Natural killer cell (primary cell): ENCODE measurements at regions not wholly inside any gene's neighbourhood (a gene's known extent, or its start where the extent isn't known, plus 50 kb on each side); places are given as distances from the start of the nearest gene placed in this dataset.

Source experiments
- ATAC-seq, 3 donors: fragments of 150-1000 bp in 2 of 3; fragments of 200-7000 bp in 1 of 3; cut with Tn5 transposase; 1 replicate in 1 of 3; 2 replicates in 2 of 3; pipeline ENCODE4 v1.10.0; 2021; ENCODE audit warnings: mild to moderate bottlenecking in 2 of 3, moderate library complexity in 2 of 3
- DNase-seq, 2 donors: peaks; one replicate each; pipeline versions ENCODE4 v3.0.0 to v3.0.0-alpha.2; 2013 to 2021; ENCODE audit warnings: mixed read lengths in 1 of 2
- H3K27ac ChIP-seq: one replicate; pipeline ENCODE4 v1.5.1; 2013; ENCODE audit warnings: mild to moderate bottlenecking, low read length
- H3K27me3 ChIP-seq: one replicate; pipeline ENCODE4 v1.6.1; 2013; ENCODE audit warnings: low read length; ENCODE audit not compliant: control insufficient read depth, insufficient read depth
- H3K36me3 ChIP-seq: one replicate; pipeline ENCODE4 v1.6.1; 2013; ENCODE audit warnings: low read length; ENCODE audit not compliant: control insufficient read depth, insufficient read depth
- H3K4me1 ChIP-seq: one replicate; pipeline ENCODE4 v1.6.1; 2013; ENCODE audit warnings: low read length; ENCODE audit not compliant: control insufficient read depth, insufficient read depth
- H3K4me3 ChIP-seq: one replicate; pipeline ENCODE4 v1.5.1; 2013; ENCODE audit warnings: low read length
- H3K9me3 ChIP-seq: one replicate; pipeline ENCODE4 v1.6.1; 2013; ENCODE audit warnings: low read length; ENCODE audit not compliant: control insufficient read depth, insufficient read depth
- H3K27ac Mint-ChIP-seq, 2 donors: one replicate each; pipeline ENCODE4 v1.8.0; 2022; ENCODE audit warnings: mild to moderate bottlenecking in 2 of 2, mixed read lengths in 2 of 2, moderate library complexity in 1 of 2
- H3K27me3 Mint-ChIP-seq, 2 donors: one replicate each; pipeline ENCODE4 v1.8.0; 2022; ENCODE audit warnings: low read depth in 2 of 2, mixed read lengths in 2 of 2
- H3K36me3 Mint-ChIP-seq: one replicate; pipeline ENCODE4 v1.8.0; 2022; ENCODE audit warnings: mixed read lengths
- H3K4me1 Mint-ChIP-seq, 2 donors: one replicate each; pipeline ENCODE4 v1.8.0; 2022; ENCODE audit warnings: mixed read lengths in 2 of 2
- H3K4me3 Mint-ChIP-seq: one replicate; pipeline ENCODE4 v1.8.0; 2022; ENCODE audit warnings: mild to moderate bottlenecking, moderate library complexity, mixed read lengths
- H3K9me3 Mint-ChIP-seq, 2 donors: one replicate each; pipeline ENCODE4 v1.8.0; 2022; ENCODE audit warnings: mixed read lengths in 2 of 2
- CTCF ChIP-seq: fragments of 200-600 bp; IDR thresholded peaks from one replicate; pipeline ENCODE4 v1.8.0; 2022; ENCODE audit warnings: antibody characterized with exemption
- WGBS: methylation state at CpG from one replicate; pipeline ENCODE4 v1.1.7; 2013; ENCODE audit warnings: missing lambda C conversion rate; ENCODE audit not compliant: insufficient coverage; 5-methylcytosine and 5-hydroxymethylcytosine counted together
- intact Hi-C: fragments of 100-400 bp; cut with micrococcal nuclease; formaldehyde crosslinking; loops from one replicate; pipeline ENCODE4 v1.14.2; 2022

GRCh38 chr3:144457758-144458157 lies 486.1 kb downstream of the DIPK2A start:
- H3K27me3 ChIP-seq = no peaks in the 10 kb centered on the region
- Mint-ChIP-seq H3K36me3 (no peaks in the 10 kb centered on the region), H3K27ac (no peak overlapping the region), H3K27me3 (no peaks in the 10 kb centered on the region), H3K4me1 (no peaks in the 10 kb centered on the region), H3K4me3 (no peak overlapping the region), H3K9me3 (peaks cover 4 to 8% of the 10 kb centered on the region in 2 donors)
- ATAC-seq (no peak), DNase-seq (no peak)
- H3K4me3 ChIP-seq = no peak overlapping the region
- intact Hi-C loops = no loop called here
- no peak for TF ChIP-seq CTCF
- H3K4me1 ChIP-seq = no peaks in the 10 kb centered on the region
- H3K36me3 ChIP-seq = no peaks in the 10 kb centered on the region
- H3K27ac ChIP-seq = no peak overlapping the region
- H3K9me3 ChIP-seq = no peaks in the 10 kb centered on the region

GRCh38 chr3:144458283-144458682 lies 486.7 kb downstream of the DIPK2A start:
- Histone ChIP-seq H3K27me3 (no peaks in the 10 kb centered on the region), H3K4me1 (no peaks in the 10 kb centered on the region), H3K4me3 (no peak overlapping the region), H3K9me3 (no peaks in the 10 kb centered on the region), H3K36me3 (no peaks in the 10 kb centered on the region), H3K27ac (no peak overlapping the region)
- WGBS = 90% methylated on average over 2 of the region's 2 CpGs
- DNase-seq (no peak), ATAC-seq (no peak)
- Mint-ChIP-seq H3K4me1 (no peaks in the 10 kb centered on the region), H3K27ac (no peak overlapping the region), H3K36me3 (no peaks in the 10 kb centered on the region), H3K4me3 (no peak overlapping the region), H3K27me3 (no peaks in the 10 kb centered on the region), H3K9me3 (peaks cover 4 to 8% of the 10 kb centered on the region in 2 donors)
- intact Hi-C loops = no loop called here
- TF ChIP-seq CTCF = no peak

- Mint-ChIP-seq H3K27me3 (no peaks in the 10 kb centered on the region), H3K4me1 (no peaks in the 10 kb centered on the region), H3K9me3 (peaks cover 4 to 5% of the 10 kb centered on the region in 2 donors), H3K36me3 (no peaks in the 10 kb centered on the region), H3K27ac (no peak overlapping the region), H3K4me3 (no peak overlapping the region)
- Histone ChIP-seq H3K27ac (no peak overlapping the region), H3K27me3 (no peaks in the 10 kb centered on the region), H3K4me1 (no peaks in the 10 kb centered on the region), H3K4me3 (no peak overlapping the region), H3K9me3 (no peaks in the 10 kb centered on the region), H3K36me3 (no peaks in the 10 kb centered on the region)
- DNase-seq = no peak
- intact Hi-C loops = no loop called here
- TF ChIP-seq CTCF = no peak
- WGBS = 83% methylated on average over 1 of the region's 1 CpG
- no peak for ATAC-seq
Observed at GRCh38 chr3:144462337-144462736, 490.7 kb downstream of the DIPK2A start.

GRCh38 chr3:144463911-144464310 lies 492.3 kb downstream of the DIPK2A start:
- H3K27me3 Mint-ChIP-seq = no peaks in the 10 kb centered on the region
- peaks cover 0 to 2% of the 10 kb centered on the region in 2 donors for H3K9me3 Mint-ChIP-seq
- H3K27ac Mint-ChIP-seq = no peak overlapping the region
- Histone ChIP-seq H3K27me3 (no peaks in the 10 kb centered on the region), H3K4me3 (no peak overlapping the region), H3K36me3 (no peaks in the 10 kb centered on the region), H3K4me1 (no peaks in the 10 kb centered on the region), H3K27ac (no peak overlapping the region), H3K9me3 (no peaks in the 10 kb centered on the region)
- intact Hi-C loops = no loop called here
- H3K4me3 Mint-ChIP-seq = no peak overlapping the region
- TF ChIP-seq CTCF = no peak
- no peaks in the 10 kb centered on the region for H3K4me1 Mint-ChIP-seq
- no peaks in the 10 kb centered on the region for H3K36me3 Mint-ChIP-seq
- ATAC-seq (no peak), DNase-seq (no peak)
- 100% methylated on average over 1 of the region's 3 CpGs for WGBS
